H9 (cell line): ENCODE measurements at regions not wholly inside any gene's neighbourhood (a gene's known extent, or its start where the extent isn't known, plus 50 kb on each side); places are given as distances from the start of the nearest gene placed in this dataset.

Experiments used
- DNase-seq: peaks from one replicate; pipeline ENCODE4 v3.0.0-alpha.2; 2017
- H2AFZ ChIP-seq: one replicate; pipeline ENCODE4 v1.6.1; 2013; ENCODE audit warnings: mild to moderate bottlenecking, low read length, control low read depth, moderate library complexity
- H2AK5ac ChIP-seq: 2 replicates; pipeline ENCODE4 v1.6.1; 2013; ENCODE audit warnings: low read length, control low read depth, mixed read lengths; ENCODE audit not compliant: insufficient read length
- H2BK120ac ChIP-seq: one replicate; pipeline ENCODE4 v1.6.1; 2013; ENCODE audit warnings: low read depth, mild to moderate bottlenecking, low read length, control low read depth, inconsistent platforms; ENCODE audit not compliant: poor library complexity, severe bottlenecking
- H2BK12ac ChIP-seq: 2 replicates; pipeline ENCODE4 v1.6.1; 2013; ENCODE audit warnings: low read length, control low read depth, mixed read lengths, low read depth; ENCODE audit not compliant: insufficient read length
- H2BK15ac ChIP-seq: 2 replicates; pipeline ENCODE4 v1.6.1; 2013; ENCODE audit warnings: low read depth, low read length, control low read depth
- H2BK20ac ChIP-seq: one replicate; pipeline ENCODE4 v1.6.1; 2013; ENCODE audit warnings: low read depth, mild to moderate bottlenecking, low read length, control low read depth, inconsistent platforms; ENCODE audit not compliant: poor library complexity, severe bottlenecking
- H2BK5ac ChIP-seq: 2 replicates; pipeline ENCODE4 v1.6.1; 2013; ENCODE audit warnings: low read length, control low read depth, mixed read lengths; ENCODE audit not compliant: insufficient read length
- H3K14ac ChIP-seq: 2 replicates; pipeline ENCODE4 v1.6.1; 2013; ENCODE audit warnings: low read length, control low read depth; ENCODE audit not compliant: insufficient read depth
- H3K18ac ChIP-seq: 2 replicates; pipeline ENCODE4 v1.6.1; 2013; ENCODE audit warnings: low read depth, mild to moderate bottlenecking, mixed read lengths, low read length, control low read depth; ENCODE audit not compliant: insufficient read length
- H3K23ac ChIP-seq: 2 replicates; pipeline ENCODE4 v1.6.1; 2013; ENCODE audit warnings: low read length, control low read depth, mixed read lengths, low read depth; ENCODE audit not compliant: insufficient read length
- H3K23me2 ChIP-seq: 2 replicates; pipeline ENCODE4 v1.6.1; 2013; ENCODE audit warnings: low read depth, mild to moderate bottlenecking, mixed read lengths, low read length, control low read depth; ENCODE audit not compliant: insufficient read length, poor library complexity, severe bottlenecking
- H3K27ac ChIP-seq: 2 replicates; pipeline ENCODE4 v1.5.1; 2013; ENCODE audit warnings: low read length, control low read depth, mixed read lengths, low read depth; ENCODE audit not compliant: insufficient read length
- H3K27me3 ChIP-seq: 2 replicates; pipeline ENCODE4 v1.6.1; 2013; ENCODE audit warnings: low read length, control low read depth, inconsistent platforms; ENCODE audit not compliant: insufficient read depth
- H3K4ac ChIP-seq: 2 replicates; pipeline ENCODE4 v1.6.1; 2013; ENCODE audit warnings: low read depth, mild to moderate bottlenecking, control low read depth, inconsistent platforms, low read length, moderate library complexity
- H3K4me1 ChIP-seq: 2 replicates; pipeline ENCODE4 v1.6.1; 2013; ENCODE audit warnings: low read length, control low read depth, inconsistent platforms; ENCODE audit not compliant: insufficient read depth
- H3K4me2 ChIP-seq: 2 replicates; pipeline ENCODE4 v1.6.1; 2013; ENCODE audit warnings: low read length, control low read depth, mixed read lengths; ENCODE audit not compliant: insufficient read length, insufficient read depth
- H3K56ac ChIP-seq: 2 replicates; pipeline ENCODE4 v1.6.1; 2013; ENCODE audit warnings: low read depth, mild to moderate bottlenecking, mixed read lengths, low read length, control low read depth; ENCODE audit not compliant: insufficient read length
- H3K79me1 ChIP-seq: 2 replicates; pipeline ENCODE4 v1.6.1; 2013; ENCODE audit warnings: low read depth, mild to moderate bottlenecking, moderate library complexity, low read length, control low read depth, inconsistent platforms; ENCODE audit not compliant: insufficient read depth, poor library complexity, severe bottlenecking
- H3K79me2 ChIP-seq: 2 replicates; pipeline ENCODE4 v1.6.1; 2013; ENCODE audit warnings: low read length, control low read depth, inconsistent platforms; ENCODE audit not compliant: insufficient read depth
- H3K9ac ChIP-seq: 2 replicates; pipeline ENCODE4 v1.6.1; 2013; ENCODE audit warnings: low read length, control low read depth, mixed read lengths; ENCODE audit not compliant: insufficient read length; ENCODE audit errors: extremely low read depth
- H3K9me3 ChIP-seq: one replicate; pipeline ENCODE4 v1.6.1; 2013; ENCODE audit warnings: low read depth, low read length, inconsistent platforms; ENCODE audit not compliant: control insufficient read depth
- H3T11ph ChIP-seq: one replicate; pipeline ENCODE4 v1.6.1; 2013; ENCODE audit warnings: mild to moderate bottlenecking, low read length, control low read depth, inconsistent platforms
- H4K20me1 ChIP-seq: one replicate; pipeline ENCODE4 v1.6.1; 2013; ENCODE audit not compliant: control insufficient read depth, insufficient read length, insufficient read depth
- H4K5ac ChIP-seq: 2 replicates; pipeline ENCODE4 v1.6.1; 2013; ENCODE audit warnings: low read depth, mild to moderate bottlenecking, mixed read lengths, low read length, control low read depth; ENCODE audit not compliant: insufficient read length
- H4K8ac ChIP-seq: replicated peaks from 2 replicates; pipeline ENCODE4 v1.6.1; 2013; ENCODE audit warnings: low read length, control low read depth, mixed read lengths, low read depth; ENCODE audit not compliant: insufficient read length
- H4K91ac ChIP-seq: 2 replicates; pipeline ENCODE4 v1.6.1; 2013; ENCODE audit warnings: low read depth, mild to moderate bottlenecking, moderate library complexity, mixed read lengths, low read length, control low read depth; ENCODE audit not compliant: insufficient read length
- H3K27ac Mint-ChIP-seq, 3 experiments: 2 replicates in 2 of 3; 3 replicates in 1 of 3; pipeline ENCODE4 v1.8.0; 2020 to 2021; ENCODE audit warnings: mixed read lengths in 3 of 3, mild to moderate bottlenecking in 1 of 3, moderate library complexity in 1 of 3
- H3K27me3 Mint-ChIP-seq: 2 replicates; pipeline ENCODE4 v1.8.0; 2021; ENCODE audit warnings: low read depth, mild to moderate bottlenecking, moderate library complexity, mixed read lengths
- H3K36me3 Mint-ChIP-seq, 3 experiments: 2 replicates in 2 of 3; 3 replicates in 1 of 3; pipeline ENCODE4 v1.8.0; 2020 to 2021; ENCODE audit warnings: low read depth in 3 of 3, mixed read lengths in 3 of 3; ENCODE audit not compliant: insufficient read depth in 1 of 3
- H3K4me1 Mint-ChIP-seq, 2 experiments: 2 replicates each; pipeline ENCODE4 v1.8.0; 2020; ENCODE audit warnings: mixed read lengths in 2 of 2
- H3K4me3 Mint-ChIP-seq, 2 experiments: 2 replicates in 1 of 2; 3 replicates in 1 of 2; pipeline ENCODE4 v1.8.0; 2020 to 2021; ENCODE audit warnings: mild to moderate bottlenecking in 2 of 2, mixed read lengths in 2 of 2, moderate library complexity in 1 of 2
- H3K9me3 Mint-ChIP-seq, 2 experiments: 2 replicates in 1 of 2; 3 replicates in 1 of 2; pipeline ENCODE4 v1.8.0; 2020; ENCODE audit warnings: mild to moderate bottlenecking in 2 of 2, mixed read lengths in 2 of 2, moderate library complexity in 1 of 2
- WGBS: extraction: QIAGEN DNeasy Blood & Tissue Kit; methylation state at CpG from one replicate; pipeline ENCODE4 v1.1.7; 2013; ENCODE audit warnings: missing lambda C conversion rate, low lambda C conversion rate, mixed read lengths; ENCODE audit not compliant: insufficient read length; ENCODE audit errors: extremely low coverage; 5-methylcytosine and 5-hydroxymethylcytosine counted together
- TF ChIP-seq, protein P1 (sequence below): fragments of 200-600 bp; sonication (generic); conservative IDR thresholded peaks from 3 replicates; pipeline ENCODE4 v1.8.0; 2021; ENCODE audit warnings: antibody characterized with exemption, mild to moderate bottlenecking

GRCh38 chr14:97109234-97109633 lies 312.1 kb downstream of the VRK1 start:
- Histone ChIP-seq H2AFZ (no peak overlapping the region), H4K8ac (no peak overlapping the region), H2BK120ac (no peak overlapping the region), H4K5ac (no peak overlapping the region), H3K18ac (no peak overlapping the region), H2BK20ac (no peak overlapping the region), H3K14ac (no peak overlapping the region), H3K79me2 (no peaks in the 10 kb centered on the region), H3T11ph (no peak overlapping the region), H3K23ac (no peak overlapping the region), H4K20me1 (no peaks in the 10 kb centered on the region), H2BK15ac (no peak overlapping the region), H4K91ac (no peak overlapping the region), H3K4me2 (no peak overlapping the region), H3K9ac (no peak overlapping the region), H2AK5ac (no peak overlapping the region), H3K79me1 (no peaks in the 10 kb centered on the region), H2BK5ac (no peak overlapping the region), H3K9me3 (no peaks in the 10 kb centered on the region), H3K4ac (no peak overlapping the region), H3K4me1 (no peaks in the 10 kb centered on the region), H3K27me3 (no peaks in the 10 kb centered on the region), H2BK12ac (no peak overlapping the region), H3K56ac (no peak overlapping the region), H3K27ac (no peak overlapping the region), H3K23me2 (no peaks in the 10 kb centered on the region)
- no peaks in the 10 kb centered on the region; a peak in 1 of 5 replicates for H3K9me3 Mint-ChIP-seq
- H3K4me3 Mint-ChIP-seq: no peak overlapping the region
- no peak for DNase-seq
- H3K36me3 Mint-ChIP-seq: no peaks in the 10 kb centered on the region
- TF ChIP-seq, protein P1, sequence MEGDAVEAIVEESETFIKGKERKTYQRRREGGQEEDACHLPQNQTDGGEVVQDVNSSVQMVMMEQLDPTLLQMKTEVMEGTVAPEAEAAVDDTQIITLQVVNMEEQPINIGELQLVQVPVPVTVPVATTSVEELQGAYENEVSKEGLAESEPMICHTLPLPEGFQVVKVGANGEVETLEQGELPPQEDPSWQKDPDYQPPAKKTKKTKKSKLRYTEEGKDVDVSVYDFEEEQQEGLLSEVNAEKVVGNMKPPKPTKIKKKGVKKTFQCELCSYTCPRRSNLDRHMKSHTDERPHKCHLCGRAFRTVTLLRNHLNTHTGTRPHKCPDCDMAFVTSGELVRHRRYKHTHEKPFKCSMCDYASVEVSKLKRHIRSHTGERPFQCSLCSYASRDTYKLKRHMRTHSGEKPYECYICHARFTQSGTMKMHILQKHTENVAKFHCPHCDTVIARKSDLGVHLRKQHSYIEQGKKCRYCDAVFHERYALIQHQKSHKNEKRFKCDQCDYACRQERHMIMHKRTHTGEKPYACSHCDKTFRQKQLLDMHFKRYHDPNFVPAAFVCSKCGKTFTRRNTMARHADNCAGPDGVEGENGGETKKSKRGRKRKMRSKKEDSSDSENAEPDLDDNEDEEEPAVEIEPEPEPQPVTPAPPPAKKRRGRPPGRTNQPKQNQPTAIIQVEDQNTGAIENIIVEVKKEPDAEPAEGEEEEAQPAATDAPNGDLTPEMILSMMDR: no peak
- H3K4me1 Mint-ChIP-seq: peaks cover 3 to 6% of the 10 kb centered on the region in 2 experiments; a peak in 3 of 4 replicates
- no peaks in the 10 kb centered on the region for H3K27me3 Mint-ChIP-seq
- H3K27ac Mint-ChIP-seq: no peak overlapping the region
- no CpG with 5 or more reads among the region's 7 CpGs for WGBS
